Right lung (tissue), 2 donors: ENCODE measurements at regions not wholly inside any gene's neighbourhood (a gene's known extent, or its start where the extent isn't known, plus 50 kb on each side); places are given as distances from the start of the nearest gene placed in this dataset.

Experiments
- DNase-seq, 2 donors: peaks; one replicate each; pipeline ENCODE4 v3.0.0-alpha.2; 2013

DNA sequence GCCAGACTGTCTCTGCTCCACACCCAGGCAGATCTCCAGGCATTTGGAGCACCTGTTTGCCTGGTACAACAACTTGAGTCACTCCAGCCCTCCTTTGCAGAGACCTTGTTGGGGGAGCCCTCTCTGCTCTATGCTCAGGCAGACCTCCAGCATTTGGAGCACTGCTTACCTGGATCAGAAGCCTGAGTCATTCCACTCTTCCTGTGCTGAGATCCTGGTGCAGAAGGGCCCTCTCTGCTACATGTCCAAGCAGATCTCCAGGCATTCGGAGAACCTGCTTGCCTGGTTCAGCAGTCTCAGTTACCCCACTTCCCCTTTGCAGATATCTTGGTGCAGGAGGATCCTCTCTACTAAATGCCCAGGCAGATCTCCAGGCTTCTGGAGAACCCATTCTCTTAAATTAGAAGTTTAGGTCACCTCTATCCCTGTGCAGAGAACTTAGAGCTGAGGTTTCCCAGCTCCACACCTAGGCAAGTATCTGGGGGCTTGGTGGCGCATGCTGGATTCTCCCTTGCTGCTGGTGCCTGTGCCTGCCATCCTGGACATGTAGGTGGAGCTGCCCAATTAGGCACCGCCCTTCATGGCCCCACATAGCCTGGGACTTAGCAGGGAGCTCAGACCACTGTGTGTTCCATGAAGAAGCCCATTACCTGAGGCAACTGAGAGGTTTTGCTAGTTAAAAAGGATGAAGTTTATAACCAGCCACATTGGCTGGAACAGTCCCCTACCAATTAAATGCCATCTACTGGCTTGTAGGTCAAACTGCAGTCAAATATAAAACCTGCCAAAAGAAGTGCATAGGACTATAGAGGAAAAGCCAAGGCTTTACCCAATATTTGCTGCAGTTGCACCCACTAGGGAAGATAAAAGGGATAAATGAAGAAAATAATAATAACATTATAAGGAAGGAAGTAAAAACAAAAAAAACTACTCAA, 97.6 kb upstream of the SLITRK6 start:
- DNase-seq = no peak

- no peak for DNase-seq
Measured at GRCh38 chr13:85887406-85887805, 88.2 kb upstream of the SLITRK6 start.

- no peak for DNase-seq
Measured at GRCh38 chr13:85879014-85879413, 79.8 kb upstream of the SLITRK6 start.

DNA sequence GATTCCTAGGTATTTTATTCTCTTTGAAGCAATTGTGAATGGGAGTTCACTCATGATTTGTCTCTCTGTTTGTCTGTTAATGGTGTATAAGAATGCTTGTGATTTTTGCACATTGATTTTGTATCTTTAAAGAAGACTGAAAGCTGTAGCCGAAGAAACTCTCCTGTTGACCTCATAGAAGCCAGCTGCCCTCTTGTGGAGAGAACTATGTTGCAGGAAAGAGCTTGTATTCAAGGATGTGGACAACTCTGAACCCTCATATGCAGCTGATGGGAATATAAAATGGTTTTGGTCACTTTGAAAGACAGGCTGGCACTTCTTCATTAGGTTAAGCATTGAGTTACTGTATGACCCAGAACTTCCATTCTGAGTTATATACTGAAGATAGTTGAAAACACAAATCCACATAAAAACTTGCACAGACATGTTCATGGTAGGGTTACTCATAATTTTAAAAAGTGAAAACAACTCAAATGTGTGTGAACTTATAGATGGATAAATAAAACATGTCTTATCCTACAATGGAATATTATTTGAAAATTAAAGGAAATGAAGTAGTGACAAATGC, 65.8 kb upstream of the SLITRK6 start:
- no peak for DNase-seq

- DNase-seq = no peak
Measured at GRCh38 chr13:85853901-85854663, 54.9 kb upstream of the SLITRK6 start.

DNA sequence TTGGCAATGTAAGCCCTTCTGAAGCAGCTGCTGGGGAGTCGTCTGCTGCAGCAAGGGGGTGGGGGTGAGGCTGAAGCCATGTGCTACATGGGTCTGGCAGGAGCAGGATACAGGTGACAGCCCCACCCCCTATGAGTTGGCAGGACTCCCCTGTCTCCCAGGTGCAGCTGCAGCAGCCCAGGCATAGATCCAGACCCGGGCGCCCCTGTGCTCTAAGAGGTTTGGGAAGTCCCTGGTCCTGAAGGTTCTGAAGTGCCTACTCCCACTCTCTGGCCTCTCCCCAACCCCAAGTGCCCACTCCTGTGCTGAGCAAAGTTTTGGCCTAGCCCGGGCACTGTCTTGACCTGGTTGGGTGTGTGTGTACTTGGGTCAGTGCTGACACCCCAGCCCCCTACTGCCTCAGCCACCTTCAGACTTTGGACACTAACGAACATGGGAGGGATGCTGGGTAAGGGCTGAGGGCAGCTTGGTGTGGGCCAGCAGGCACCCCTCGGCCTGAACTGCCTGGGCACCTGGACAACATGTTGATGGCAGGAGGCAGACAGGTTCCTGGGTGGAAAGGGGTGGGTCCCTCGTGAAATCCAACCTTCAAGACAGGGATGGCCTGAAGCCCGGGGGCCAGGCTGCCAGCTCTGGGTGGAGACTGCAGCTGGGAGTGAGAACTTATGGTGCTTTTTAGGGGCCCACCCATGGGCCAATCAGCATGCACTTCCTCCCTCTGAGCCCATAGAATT, 54.1 kb upstream of the SLITRK6 start:
- no peak for DNase-seq
